IMR-90 (cell line): ENCODE measurements at regions not wholly inside any gene's neighbourhood (a gene's known extent, or its start where the extent isn't known, plus 50 kb on each side); places are given as distances from the start of the nearest gene placed in this dataset.

Experiments used
- CTCF ChIP-seq: conservative IDR thresholded peaks from 2 replicates; pipeline ENCODE4 v1.5.1; 2012; ENCODE audit warnings: mild to moderate bottlenecking, low read depth, low read length, improper control_type of control experiment
- POLR2A ChIP-seq: IDR thresholded peaks from 2 replicates; pipeline ENCODE4 v1.6.1; 2012; ENCODE audit warnings: mild to moderate bottlenecking, low read depth, low read length
- RAD21 ChIP-seq: IDR thresholded peaks from 2 replicates; pipeline ENCODE4 v1.6.1; 2012; ENCODE audit warnings: low read length, improper control_type of control experiment

- TF ChIP-seq CTCF, result no peak
- TF ChIP-seq POLR2A, result no peak
- no peak for TF ChIP-seq RAD21
These were observed 154.4 kb upstream of the FBXL17 start for GRCh38 chr5:108536321-108536720.
